H1 (cell line): ENCODE measurements at regions not wholly inside any gene's neighbourhood (a gene's known extent, or its start where the extent isn't known, plus 50 kb on each side); places are given as distances from the start of the nearest gene placed in this dataset.

Experiments
- ATF3 ChIP-seq: IDR thresholded peaks from 2 replicates; pipeline ENCODE4 v1.6.1; 2011; ENCODE audit warnings: low read depth, mild to moderate bottlenecking, low read length; ENCODE audit not compliant: insufficient read depth
- EP300 ChIP-seq, 2 experiments: IDR thresholded peaks; 1 replicate in 1 of 2; 2 replicates in 1 of 2; pipeline ENCODE4 v1.6.1; 2011 to 2012; ENCODE audit warnings: low read depth in 2 of 2, low read length in 2 of 2, mild to moderate bottlenecking in 2 of 2, borderline replicate concordance in 1 of 2, inconsistent platforms in 1 of 2, moderate library complexity in 1 of 2
- JUN ChIP-seq: IDR thresholded peaks from 2 replicates; pipeline ENCODE4 v1.6.1; 2011; ENCODE audit warnings: low read depth, mild to moderate bottlenecking, improper control_type of control experiment, low read length
- POLR2A ChIP-seq, 2 experiments: IDR thresholded peaks; 1 replicate in 1 of 2; 2 replicates in 1 of 2; pipeline ENCODE4 v1.6.1; 2011; ENCODE audit warnings: low read depth in 2 of 2, low read length in 2 of 2, mild to moderate bottlenecking in 2 of 2; ENCODE audit errors: control extremely low read depth in 1 of 2
- POLR2AphosphoS5 ChIP-seq: IDR thresholded peaks from 2 replicates; pipeline ENCODE4 v1.6.1; 2011; ENCODE audit warnings: low read depth, low read length
- TAF1 ChIP-seq: IDR thresholded peaks from 2 replicates; pipeline ENCODE4 v1.6.1; 2011; ENCODE audit warnings: mild to moderate bottlenecking, low read depth, low read length
- TF ChIP-seq, protein P1 (sequence below), 3 experiments: IDR thresholded peaks; 1 replicate in 2 of 3; 2 replicates in 1 of 3; pipeline versions ENCODE4 v1.5.1 to v1.6.1; 2011; ENCODE audit warnings: low read length in 3 of 3, mild to moderate bottlenecking in 3 of 3, inconsistent platforms in 2 of 3, low read depth in 1 of 3, moderate library complexity in 1 of 3; ENCODE audit not compliant: insufficient read depth in 1 of 3; ENCODE audit errors: control extremely low read depth in 1 of 3

DNA sequence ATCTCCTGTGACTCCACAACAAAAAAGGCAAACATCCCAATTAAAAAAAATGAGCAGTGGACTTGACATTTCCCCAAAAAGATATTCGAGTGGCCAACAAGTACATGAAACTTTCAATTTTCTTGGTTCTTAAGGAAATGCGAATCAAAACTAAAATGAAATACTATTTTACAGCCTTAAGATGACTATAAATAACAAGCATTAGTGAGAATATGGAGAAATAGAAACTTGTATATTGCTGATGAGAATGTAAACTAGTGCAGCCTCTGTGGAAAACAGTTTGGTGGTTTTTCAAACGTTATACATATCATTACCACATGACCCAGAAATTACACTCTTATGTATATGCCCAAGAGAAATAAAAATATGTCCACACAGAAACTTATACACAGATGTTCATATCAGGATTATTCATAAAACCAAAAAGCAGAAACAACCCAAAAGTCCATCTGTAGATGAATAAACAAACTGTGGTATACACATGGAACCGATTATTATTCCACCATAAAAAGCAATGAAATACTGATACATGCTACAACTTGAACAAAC is 153.2 kb upstream of the GPR149 start:
- TF ChIP-seq POLR2AphosphoS5 (no peak), POLR2A (IDR thresholded peaks at IDR 0.05; ENCODE audit: control extremely low read depth in 1 of 2, low read depth in 2 of 2, low read length in 2 of 2) (no peak), TAF1 (no peak), EP300 (IDR thresholded peaks at IDR 0.05; ENCODE audit: borderline replicate concordance in 1 of 2, low read depth in 2 of 2, low read length in 2 of 2) (no peak), JUN (no peak), ATF3 (no peak)
- TF ChIP-seq, protein P1, sequence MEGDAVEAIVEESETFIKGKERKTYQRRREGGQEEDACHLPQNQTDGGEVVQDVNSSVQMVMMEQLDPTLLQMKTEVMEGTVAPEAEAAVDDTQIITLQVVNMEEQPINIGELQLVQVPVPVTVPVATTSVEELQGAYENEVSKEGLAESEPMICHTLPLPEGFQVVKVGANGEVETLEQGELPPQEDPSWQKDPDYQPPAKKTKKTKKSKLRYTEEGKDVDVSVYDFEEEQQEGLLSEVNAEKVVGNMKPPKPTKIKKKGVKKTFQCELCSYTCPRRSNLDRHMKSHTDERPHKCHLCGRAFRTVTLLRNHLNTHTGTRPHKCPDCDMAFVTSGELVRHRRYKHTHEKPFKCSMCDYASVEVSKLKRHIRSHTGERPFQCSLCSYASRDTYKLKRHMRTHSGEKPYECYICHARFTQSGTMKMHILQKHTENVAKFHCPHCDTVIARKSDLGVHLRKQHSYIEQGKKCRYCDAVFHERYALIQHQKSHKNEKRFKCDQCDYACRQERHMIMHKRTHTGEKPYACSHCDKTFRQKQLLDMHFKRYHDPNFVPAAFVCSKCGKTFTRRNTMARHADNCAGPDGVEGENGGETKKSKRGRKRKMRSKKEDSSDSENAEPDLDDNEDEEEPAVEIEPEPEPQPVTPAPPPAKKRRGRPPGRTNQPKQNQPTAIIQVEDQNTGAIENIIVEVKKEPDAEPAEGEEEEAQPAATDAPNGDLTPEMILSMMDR (IDR thresholded peaks at IDR 0.05; ENCODE audit: control extremely low read depth in 1 of 3, insufficient read depth in 1 of 3, low read depth in 1 of 3, low read length in 3 of 3): no peak
